HG03378 (cell line): ENCODE measurements at regions not wholly inside any gene's neighbourhood (a gene's known extent, or its start where the extent isn't known, plus 50 kb on each side); places are given as distances from the start of the nearest gene placed in this dataset.
"Not testable (repeated sequence)": the region's sequence is repeated elsewhere in the genome, so short reads cannot be mapped to it uniquely, and the experiment has no call there.

Source experiments
- ATAC-seq: cut with Tn5 transposase; IDR thresholded peaks from one replicate; pipeline ENCODE4 v1.9.1; 2021; ENCODE audit warnings: mild to moderate bottlenecking, moderate library complexity; ENCODE audit not compliant: unreplicated experiment

GRCh38 chr14:22492622-22493542 is 96.1 kb downstream of the DAD1 start:
- ATAC-seq = no peak

GRCh38 chr14:22491683-22492621 is 97.1 kb downstream of the DAD1 start:
- peak; percentile 49 for ATAC-seq

DNA sequence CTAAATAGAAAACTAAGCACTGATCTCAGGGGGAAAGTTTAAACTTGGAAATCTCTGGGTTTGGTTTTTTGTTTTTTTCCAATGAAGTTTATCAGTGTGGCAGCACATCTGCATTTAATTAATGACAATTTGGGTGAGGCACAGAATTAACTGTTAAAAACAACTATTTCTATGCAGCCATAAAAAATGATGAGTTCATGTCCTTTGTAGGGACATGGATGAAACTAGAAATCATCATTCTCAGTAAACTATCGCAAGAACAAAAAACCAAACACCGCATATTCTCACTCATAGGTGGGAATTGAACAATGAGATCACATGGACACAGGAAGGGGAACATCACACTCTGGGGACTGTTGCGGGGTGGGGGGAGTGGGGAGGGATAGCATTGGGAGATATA is 98.0 kb downstream of the DAD1 start:
- not testable (repeated sequence) for ATAC-seq

DNA sequence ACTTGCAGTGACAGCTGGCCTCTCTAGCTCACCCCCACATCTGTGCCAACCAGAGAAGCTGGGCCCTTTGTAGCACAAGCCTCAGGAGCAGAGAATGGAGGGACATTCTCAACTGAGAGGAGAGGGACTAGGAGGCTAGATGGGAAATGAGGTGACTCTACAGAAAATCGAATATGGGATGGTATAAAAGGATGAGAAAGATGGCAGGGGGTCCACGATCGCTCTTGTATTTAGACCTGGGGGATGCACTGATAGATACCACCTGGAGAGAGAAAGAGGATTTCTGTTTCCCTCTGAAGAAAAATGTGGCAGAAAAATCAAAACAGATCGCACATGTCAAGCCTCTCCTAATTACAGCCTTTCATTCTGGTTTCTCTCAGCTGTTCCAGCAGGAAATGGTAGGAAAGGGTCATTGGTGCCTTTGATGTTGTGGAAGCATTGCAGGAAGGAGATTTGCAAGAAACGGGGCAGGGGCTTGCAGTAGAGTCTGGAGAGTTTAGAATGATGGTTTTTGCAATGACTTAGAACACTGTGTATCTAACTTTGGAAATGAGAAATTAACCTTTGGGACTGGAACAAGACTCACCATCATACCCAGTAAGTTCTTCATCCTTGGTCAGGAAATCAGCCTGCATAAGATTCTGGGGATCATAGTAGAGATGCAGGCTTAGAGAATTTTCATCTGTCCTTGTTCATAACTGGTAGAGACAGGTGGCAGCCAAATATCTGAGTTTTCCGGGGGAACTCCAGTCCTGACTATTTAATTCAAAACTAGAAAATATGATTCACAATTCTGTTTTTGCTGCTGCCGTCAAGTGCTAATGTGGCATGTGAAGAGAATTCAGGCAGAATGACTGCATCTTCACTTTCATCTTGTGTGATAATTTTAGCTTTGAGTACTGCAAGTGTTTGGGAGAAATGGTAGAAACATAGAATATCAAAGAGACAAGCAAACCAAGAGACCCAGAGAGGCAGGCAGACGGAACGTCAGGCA is 98.8 kb downstream of the DAD1 start:
- no peak for ATAC-seq

- no peak for ATAC-seq
Observed at GRCh38 chr14:22489244-22489545, 99.8 kb downstream of the DAD1 start.

- no peak for ATAC-seq
Observed at GRCh38 chr14:22488522-22489243, 100.3 kb downstream of the DAD1 start.

GRCh38 chr14:22487941-22488340 is 101.1 kb downstream of the DAD1 start:
- ATAC-seq = no peak

- no peak for ATAC-seq
Observed at GRCh38 chr14:22487401-22487800, 101.6 kb downstream of the DAD1 start.

- no peak for ATAC-seq
Observed at GRCh38 chr14:22486675-22487074, 102.3 kb downstream of the DAD1 start.

- ATAC-seq = no peak
Observed at GRCh38 chr14:22485649-22486048, 103.4 kb downstream of the DAD1 start.

- ATAC-seq = no peak
Observed at GRCh38 chr14:22485178-22485577, 103.8 kb downstream of the DAD1 start.

- no peak for ATAC-seq
Observed at GRCh38 chr14:22484632-22485031, 104.4 kb downstream of the DAD1 start.

- ATAC-seq = no peak
Observed at GRCh38 chr14:22483863-22484593, 105.0 kb downstream of the DAD1 start.

- ATAC-seq = no peak
Observed at GRCh38 chr14:22482782-22483553, 106.1 kb downstream of the DAD1 start.

GRCh38 chr14:22482085-22482694 is 106.8 kb downstream of the DAD1 start:
- ATAC-seq = no peak

DNA sequence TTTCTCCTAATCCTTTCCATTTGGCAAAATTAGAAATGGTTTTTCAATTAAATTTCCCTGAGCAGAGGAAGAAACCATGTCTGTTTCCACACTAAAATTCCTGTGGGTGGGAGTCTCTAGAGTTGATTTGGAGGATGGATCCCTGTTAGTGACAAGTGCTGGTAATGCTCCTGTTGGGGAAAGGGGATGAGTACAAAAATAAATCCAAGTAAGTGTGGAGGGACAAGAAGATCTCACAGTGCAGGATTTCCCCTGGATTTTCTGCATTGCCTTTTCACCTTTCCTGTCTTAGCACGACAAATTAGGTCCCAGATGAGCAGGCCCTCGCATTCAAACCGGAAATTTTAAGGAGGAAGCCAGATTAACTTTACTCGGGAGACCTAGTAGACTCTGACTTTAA is 107.5 kb downstream of the DAD1 start:
- ATAC-seq = no peak

- ATAC-seq = no peak
Observed at GRCh38 chr14:22479776-22480464, 109.1 kb downstream of the DAD1 start.

GRCh38 chr14:22479132-22479531 is 109.9 kb downstream of the DAD1 start:
- no peak for ATAC-seq
